ENCODE measurements at regions not wholly inside any gene's neighbourhood (a gene's known extent, or its start where the extent isn't known, plus 50 kb on each side); places are given as distances from the start of the nearest gene placed in this dataset.

- TF ChIP-seq CTCF (IDR thresholded peaks at IDR 0.05; ENCODE audit: extremely low read depth in 1 of 2, insufficient read depth in 1 of 2, low read depth in 1 of 2, low read length in 2 of 2) (no peak), POLR2A (IDR thresholded peaks at IDR 0.05; ENCODE audit: low read depth, low read length) (no peak), MAX (IDR thresholded peaks at IDR 0.05; ENCODE audit: insufficient read depth, insufficient read length) (no peak)
Observed at GRCh38 chr4:108342325-108342970, 173.7 kb upstream of the LEF1 start.

Data from endothelial cell of umbilical vein (primary cell).